ENCODE measurements at regions not wholly inside any gene's neighbourhood (a gene's known extent, or its start where the extent isn't known, plus 50 kb on each side); places are given as distances from the start of the nearest gene placed in this dataset.

- 91% methylated on average over 5 of the region's 5 CpGs for WGBS (ENCODE audit: insufficient coverage)
- Mint-ChIP-seq H3K4me3 (no peak overlapping the region), H3K9me3 (ENCODE audit: insufficient read depth) (no peaks in the 10 kb centered on the region), H3K27me3 (peaks cover 8% of the 10 kb centered on the region), H3K27ac (no peak overlapping the region), H3K4me1 (no peaks in the 10 kb centered on the region)
- Histone ChIP-seq H3K36me3 (replicated peaks in 1 of 2; ENCODE audit: control extremely low read depth in 1 of 2, control insufficient read depth in 1 of 2, extremely low read depth in 1 of 2, insufficient read depth in 2 of 2, low read length in 1 of 2) (no peaks in the 10 kb centered on the region), H3K9me3 (ENCODE audit: control extremely low read depth in 1 of 3, control insufficient read depth in 2 of 3, insufficient read depth in 1 of 3, low read length in 2 of 3) (peaks cover 0 to 4% (median 0%) of the 10 kb centered on the region in 3 donors), H3K4me1 (ENCODE audit: control insufficient read depth in 2 of 2, insufficient read depth in 2 of 2, low read length in 2 of 2) (no peaks in the 10 kb centered on the region), H3K4me3 (ENCODE audit: control extremely low read depth in 1 of 5, extremely low read depth in 1 of 5, insufficient read depth in 1 of 5, low read depth in 2 of 5, low read length in 4 of 5) (no peak overlapping the region), H3K4me2 (replicated peaks; ENCODE audit: low read depth, low read length, poor library complexity, severe bottlenecking) (no peak overlapping the region), H3K9ac (ENCODE audit: low read length) (no peak overlapping the region), H3K27ac (ENCODE audit: low read length in 2 of 2) (no peak overlapping the region), H2AFZ (ENCODE audit: insufficient read depth, low read depth, low read length, poor library complexity, severe bottlenecking) (no peak overlapping the region), H3K79me2 (ENCODE audit: control insufficient read depth, insufficient read depth, low read length) (no peaks in the 10 kb centered on the region), H3K27me3 (replicated peaks in 1 of 4; ENCODE audit: control extremely low read depth in 1 of 4, control insufficient read depth in 3 of 4, insufficient read depth in 4 of 4, low read length in 3 of 4) (no peaks in the 10 kb centered on the region), H4K20me1 (ENCODE audit: control insufficient read depth, insufficient read depth, low read length, poor library complexity, severe bottlenecking) (no peaks in the 10 kb centered on the region)
- no peak for TF ChIP-seq EZH2 (IDR thresholded peaks at IDR 0.05; ENCODE audit: borderline replicate concordance, insufficient read depth, low read depth, low read length, poor library complexity, severe bottlenecking)
- TF ChIP-seq CTCF (IDR thresholded peaks at IDR 0.05) = no peak
- intact Hi-C loops (cut with micrococcal nuclease) = loop anchor here (5.0 kb wide), 3 partner anchors 430 to 1355 kb away; partner anchors contain the start of gene OTOS
- POLR2A ChIA-PET = no interaction called here
- CTCF ChIA-PET = interaction anchor here (1.0 to 2.2 kb wide), 2 partner anchors 417 to 430 kb away, joined by 3 to 7 read pairs; no protein-coding TSS in a partner anchor
- DNase-seq (no peak), ATAC-seq (ENCODE audit: low read depth) (no peak)
These were observed 60.4 kb upstream of the TWIST2 start for GRCh38 chr2:238787501-238787900.

GRCh38 chr2:238789317-238789806, 58.5 kb upstream of the TWIST2 start:
- H3K36me3 ChIP-seq (replicated peaks in 1 of 2; ENCODE audit: control extremely low read depth in 1 of 2, control insufficient read depth in 1 of 2, extremely low read depth in 1 of 2, insufficient read depth in 2 of 2, low read length in 1 of 2) = no peaks in the 10 kb centered on the region
- H3K9me3 ChIP-seq (ENCODE audit: control extremely low read depth in 1 of 3, control insufficient read depth in 2 of 3, insufficient read depth in 1 of 3, low read length in 2 of 3) = peaks cover 0 to 4% (median 0%) of the 10 kb centered on the region in 3 donors
- H3K4me3 Mint-ChIP-seq = no peak overlapping the region
- ATAC-seq (ENCODE audit: low read depth) (no peak), DNase-seq (no peak)
- intact Hi-C loops (cut with micrococcal nuclease) = loop anchor here (5.0 kb wide), 3 partner anchors 432 to 1353 kb away; partner anchors contain the start of gene OTOS
- H3K4me2 ChIP-seq (replicated peaks; ENCODE audit: low read depth, low read length, poor library complexity, severe bottlenecking) = no peak overlapping the region
- ChIA-PET CTCF (interaction anchor here (2.2 kb wide), 1 partner anchor 418 kb away, joined by 7 read pairs; no protein-coding TSS in a partner anchor), POLR2A (no interaction called here)
- no peak overlapping the region for H3K27ac Mint-ChIP-seq
- no peaks in the 10 kb centered on the region for H3K27me3 ChIP-seq (replicated peaks in 1 of 4; ENCODE audit: control extremely low read depth in 1 of 4, control insufficient read depth in 3 of 4, insufficient read depth in 4 of 4, low read length in 3 of 4)
- H3K27me3 Mint-ChIP-seq = peaks cover 4% of the 10 kb centered on the region
- no peaks in the 10 kb centered on the region for H4K20me1 ChIP-seq (ENCODE audit: control insufficient read depth, insufficient read depth, low read length, poor library complexity, severe bottlenecking)
- H3K4me1 ChIP-seq (ENCODE audit: control insufficient read depth in 2 of 2, insufficient read depth in 2 of 2, low read length in 2 of 2) = no peaks in the 10 kb centered on the region
- no peaks in the 10 kb centered on the region for H3K9me3 Mint-ChIP-seq (ENCODE audit: insufficient read depth)
- WGBS (ENCODE audit: insufficient coverage) = 67% methylated on average over 3 of the region's 8 CpGs
- no peaks in the 10 kb centered on the region for H3K79me2 ChIP-seq (ENCODE audit: control insufficient read depth, insufficient read depth, low read length)
- H3K27ac ChIP-seq (ENCODE audit: low read length in 2 of 2) = no peak overlapping the region
- H3K9ac ChIP-seq (ENCODE audit: low read length) = no peak overlapping the region
- H2AFZ ChIP-seq (ENCODE audit: insufficient read depth, low read depth, low read length, poor library complexity, severe bottlenecking) = no peak overlapping the region
- no peaks in the 10 kb centered on the region for H3K4me1 Mint-ChIP-seq
- H3K4me3 ChIP-seq (ENCODE audit: control extremely low read depth in 1 of 5, extremely low read depth in 1 of 5, insufficient read depth in 1 of 5, low read depth in 2 of 5, low read length in 4 of 5) = no peak overlapping the region
- TF ChIP-seq EZH2 (IDR thresholded peaks at IDR 0.05; ENCODE audit: borderline replicate concordance, insufficient read depth, low read depth, low read length, poor library complexity, severe bottlenecking) = no peak
- no peak for TF ChIP-seq CTCF (IDR thresholded peaks at IDR 0.05)

Data from B cell (primary cell).